Muscle of back (tissue), 3 donors: ENCODE measurements at regions not wholly inside any gene's neighbourhood (a gene's known extent, or its start where the extent isn't known, plus 50 kb on each side); places are given as distances from the start of the nearest gene placed in this dataset.

ENCODE experiments used
- DNase-seq, 3 donors: peaks; one replicate each; pipeline versions ENCODE4 v3.0.0 to v3.0.0-alpha.2; 2013

DNA sequence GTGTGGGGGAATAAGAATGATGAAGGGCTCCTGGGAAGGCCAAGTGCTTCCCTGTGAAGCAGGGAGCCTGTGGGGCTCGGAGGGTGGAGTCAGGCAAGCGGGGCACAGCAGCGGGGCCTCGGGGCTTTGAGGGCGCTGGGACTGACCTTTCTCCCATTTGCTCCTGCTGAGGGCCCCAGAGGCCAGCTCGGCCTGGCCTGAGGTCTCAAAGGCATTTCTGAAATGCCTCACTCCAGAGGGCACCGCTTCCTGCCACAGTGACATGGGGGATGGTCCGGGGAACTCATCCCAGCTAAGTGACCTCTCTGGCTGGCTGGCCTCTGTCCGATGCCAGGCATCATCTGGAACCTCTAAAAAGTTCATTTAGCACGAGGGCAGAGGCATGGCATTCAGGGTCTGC lies 98.8 kb upstream of the STX18 start:
- no peak for DNase-seq

DNA sequence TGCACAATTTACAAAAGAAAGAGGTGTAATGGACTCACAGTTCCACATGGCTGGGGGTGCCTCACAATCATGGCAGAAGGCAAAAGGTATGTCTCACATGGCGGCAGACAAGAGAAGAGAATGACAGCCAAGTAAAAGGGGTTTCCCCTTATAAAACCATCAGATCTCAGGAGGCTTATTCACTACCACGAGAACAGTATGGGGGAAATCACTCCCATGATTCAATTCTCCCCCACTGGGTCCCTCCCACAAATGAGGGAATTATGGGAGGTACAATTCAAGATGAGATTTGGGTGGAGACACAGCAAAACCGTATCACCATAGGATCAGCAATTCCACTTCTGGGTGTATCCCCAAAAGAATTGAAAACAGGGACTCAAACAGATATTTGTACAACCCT lies 97.5 kb upstream of the STX18 start:
- no peak for DNase-seq

DNA sequence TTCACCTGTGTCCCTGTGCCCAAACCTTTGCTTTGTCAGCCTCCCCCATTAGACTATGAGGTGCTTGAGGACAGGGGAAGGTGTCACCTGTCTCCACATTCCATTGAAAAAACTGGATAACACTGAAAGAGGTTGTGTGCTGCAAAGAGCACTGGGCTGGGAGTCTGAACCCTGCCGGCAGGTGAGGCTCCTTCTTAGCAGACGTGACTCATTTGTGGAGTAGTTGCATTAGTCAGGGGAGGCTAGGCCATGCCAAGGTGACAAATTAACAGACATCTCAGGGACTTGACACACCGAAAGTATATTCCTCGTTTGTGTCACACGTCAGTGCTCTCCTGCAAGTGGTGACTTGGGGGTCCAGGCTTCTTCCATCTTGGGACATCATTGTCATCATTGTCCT lies 95.9 kb upstream of the STX18 start:
- no peak for DNase-seq

GRCh38 chr4:4633431-4633830 lies 91.6 kb upstream of the STX18 start:
- no peak for DNase-seq

- DNase-seq = no peak
Measured at GRCh38 chr4:4631150-4631549, 89.3 kb upstream of the STX18 start.

- DNase-seq = no peak
Measured at GRCh38 chr4:4627906-4628305, 86.1 kb upstream of the STX18 start.

GRCh38 chr4:4627111-4627510 lies 85.3 kb upstream of the STX18 start:
- no peak for DNase-seq

DNA sequence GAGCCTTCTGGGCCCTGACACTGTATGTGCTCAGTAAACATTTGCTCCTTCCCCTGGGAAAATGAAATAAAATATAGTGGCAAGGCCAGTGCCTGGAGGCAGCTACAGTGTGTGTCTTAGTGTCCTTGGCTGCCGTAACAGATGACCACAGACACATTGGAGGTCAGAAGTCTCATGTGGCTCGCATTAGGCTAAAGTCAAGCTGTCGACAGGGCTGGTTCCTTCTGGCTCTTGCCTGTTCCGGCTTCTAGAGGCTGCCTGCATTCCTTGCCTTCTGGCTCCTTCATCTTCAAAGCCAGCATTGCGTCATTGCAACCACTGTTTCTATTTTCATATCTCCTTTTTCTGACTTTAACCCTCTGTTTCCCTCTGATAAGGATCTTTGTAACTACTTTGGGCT lies 83.6 kb upstream of the STX18 start:
- no peak for DNase-seq

GRCh38 chr4:4624276-4624897 lies 82.5 kb upstream of the STX18 start:
- no peak for DNase-seq

DNA sequence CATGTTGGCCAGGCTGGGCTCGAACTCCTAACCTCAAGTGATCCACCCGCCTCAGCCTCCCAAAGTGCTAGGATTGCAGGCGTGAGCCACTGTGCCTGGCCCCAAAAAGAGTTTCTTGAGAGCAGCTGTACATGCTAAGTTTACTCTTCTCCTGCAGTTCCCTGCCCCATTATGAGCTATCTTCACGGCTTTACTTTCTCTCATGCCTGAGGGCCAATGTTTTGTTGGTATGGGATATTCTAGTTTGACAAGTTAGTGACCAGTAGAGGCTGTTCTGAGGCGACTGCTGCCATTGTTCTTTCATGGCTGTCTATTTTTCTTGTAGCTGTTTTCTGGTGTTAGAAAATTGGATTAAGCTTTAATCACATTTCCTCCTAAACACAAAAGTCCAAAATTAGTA lies 78.0 kb upstream of the STX18 start:
- no peak for DNase-seq

DNA sequence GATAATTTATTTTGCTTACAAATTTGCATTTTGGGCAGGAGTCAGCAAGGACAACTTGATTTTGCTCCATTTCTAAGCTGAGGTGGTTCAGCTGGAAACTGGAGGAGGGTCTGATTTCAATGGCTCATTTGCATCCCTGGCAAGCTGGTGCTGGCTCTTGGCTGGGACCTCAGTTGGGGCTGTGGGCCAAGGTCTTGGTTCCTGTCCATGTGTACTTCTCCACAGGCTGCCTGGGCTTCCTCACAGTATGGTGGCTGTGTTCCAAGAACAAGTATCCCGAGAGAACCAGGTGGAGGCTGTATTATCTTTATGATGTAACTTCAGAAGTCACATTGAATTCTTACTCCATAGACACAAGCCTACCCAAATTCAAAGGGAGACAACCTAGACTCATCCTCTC lies 77.0 kb upstream of the STX18 start:
- no peak for DNase-seq

DNA sequence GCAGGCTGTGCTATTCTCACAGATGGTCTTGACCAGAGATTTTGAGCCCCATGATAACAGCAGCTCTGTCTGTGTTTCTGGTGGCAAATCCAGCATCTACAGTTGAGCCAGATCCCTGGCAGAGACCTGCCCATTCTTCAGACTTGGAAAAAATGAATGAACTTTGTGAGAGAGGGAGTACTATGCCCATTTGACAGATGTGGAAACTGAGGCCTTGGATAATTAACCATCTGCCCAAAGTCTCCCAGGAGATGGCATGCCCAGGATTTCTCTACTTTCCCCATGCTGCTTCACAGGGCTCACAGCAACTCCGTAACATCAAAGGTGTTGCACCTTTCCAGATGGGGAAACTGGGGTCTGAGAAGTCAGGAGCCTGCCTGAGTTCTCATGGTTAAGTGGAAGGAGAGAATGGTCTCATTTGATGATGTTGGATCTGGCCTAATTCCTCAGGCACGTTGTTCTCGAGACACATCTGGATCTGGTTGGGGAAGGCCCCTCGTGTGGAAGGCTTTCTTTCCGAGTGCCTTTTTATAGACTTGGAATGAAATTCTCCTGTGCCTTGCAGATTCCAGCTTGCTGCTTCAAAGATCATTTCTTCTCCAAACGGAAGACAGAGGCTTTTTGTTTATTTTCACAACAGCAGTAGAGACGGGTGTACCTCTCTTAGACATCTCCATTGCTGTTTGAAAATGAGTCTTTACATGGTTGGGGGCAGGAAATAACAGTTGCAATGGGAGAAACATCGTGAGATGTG lies 73.3 kb upstream of the STX18 start:
- peak; percentile 74 to 92 (median 85) for DNase-seq

- peak in 1 of 3 donors; percentile 19 for DNase-seq
Measured at GRCh38 chr4:4613641-4614286, 71.9 kb upstream of the STX18 start.

DNA sequence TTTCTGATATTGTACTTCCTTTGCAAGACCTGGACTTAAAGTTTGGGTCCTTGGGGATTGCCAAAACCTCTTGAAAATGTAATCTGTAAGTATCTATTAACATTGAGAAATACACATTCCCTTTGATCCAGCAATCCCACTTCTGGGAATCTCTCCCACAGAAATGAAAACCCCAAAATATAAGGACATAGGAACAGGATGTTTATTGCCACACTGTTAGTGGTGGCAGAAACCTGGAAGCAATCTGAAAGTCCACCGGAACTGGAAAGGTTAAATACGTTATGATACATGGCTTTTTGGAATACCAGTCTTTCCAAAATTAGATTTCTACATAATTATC lies 71.2 kb upstream of the STX18 start:
- DNase-seq = peak in 1 of 3 donors; percentile 28

GRCh38 chr4:4610672-4611071 lies 68.8 kb upstream of the STX18 start:
- no peak for DNase-seq

- no peak for DNase-seq
Measured at GRCh38 chr4:4609622-4610334, 67.9 kb upstream of the STX18 start.

DNA sequence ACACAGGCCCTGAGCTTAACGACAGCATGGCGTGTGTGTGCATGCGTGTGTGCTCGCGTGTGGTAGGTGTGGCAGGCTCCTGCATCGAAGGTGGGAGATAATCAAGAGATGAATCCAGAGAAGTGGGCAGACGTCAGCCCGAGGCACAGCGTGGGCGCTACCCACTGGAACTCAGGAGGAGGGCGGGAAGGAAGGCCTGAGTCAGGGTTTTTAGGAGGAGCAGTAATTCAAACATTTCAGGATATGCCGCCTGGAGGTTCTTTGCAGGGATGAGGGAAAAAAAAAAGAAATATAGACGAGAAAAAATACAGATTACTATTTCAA lies 66.3 kb upstream of the STX18 start:
- DNase-seq = no peak

DNA sequence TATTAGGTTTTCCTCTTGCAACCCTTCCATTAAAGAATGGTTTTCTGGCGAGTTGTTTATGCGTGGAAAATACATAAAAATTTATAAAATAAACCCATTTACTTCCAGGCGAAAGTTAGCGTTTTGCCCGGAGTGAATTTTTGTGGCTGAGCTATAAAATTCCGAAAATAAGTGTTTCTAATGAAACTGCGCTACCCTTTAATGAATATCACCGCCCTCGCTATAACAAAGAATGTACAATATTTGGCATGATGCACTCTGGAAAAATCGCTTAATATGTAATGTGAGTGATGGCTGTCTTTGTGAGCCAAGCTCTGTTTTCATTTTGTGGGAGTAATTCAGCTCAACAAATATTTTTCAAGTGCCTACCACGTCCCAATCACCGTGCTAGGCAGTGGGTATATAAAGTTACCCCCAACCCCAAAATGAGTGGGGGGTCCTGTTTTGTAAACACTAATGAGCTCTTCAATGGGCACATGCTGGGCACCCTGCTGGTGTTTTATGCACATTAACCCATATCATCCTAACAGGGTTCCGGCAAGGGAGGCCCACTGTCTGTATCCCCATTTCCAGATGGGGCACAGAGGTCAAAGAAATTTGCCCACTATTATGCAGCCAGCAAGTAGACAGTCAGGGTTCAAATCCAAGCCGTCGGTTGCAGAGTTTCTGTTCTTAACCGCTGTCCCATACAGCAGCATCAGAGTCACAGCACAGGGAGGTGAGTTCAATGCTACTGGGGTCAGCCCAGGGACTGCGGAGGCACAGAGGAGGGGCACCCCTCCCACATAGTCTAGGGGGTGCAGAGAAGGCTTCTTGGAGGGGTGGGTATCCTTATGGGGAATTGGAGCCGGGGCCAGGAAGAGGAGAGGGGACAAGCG lies 65.7 kb upstream of the STX18 start:
- DNase-seq = no peak

DNA sequence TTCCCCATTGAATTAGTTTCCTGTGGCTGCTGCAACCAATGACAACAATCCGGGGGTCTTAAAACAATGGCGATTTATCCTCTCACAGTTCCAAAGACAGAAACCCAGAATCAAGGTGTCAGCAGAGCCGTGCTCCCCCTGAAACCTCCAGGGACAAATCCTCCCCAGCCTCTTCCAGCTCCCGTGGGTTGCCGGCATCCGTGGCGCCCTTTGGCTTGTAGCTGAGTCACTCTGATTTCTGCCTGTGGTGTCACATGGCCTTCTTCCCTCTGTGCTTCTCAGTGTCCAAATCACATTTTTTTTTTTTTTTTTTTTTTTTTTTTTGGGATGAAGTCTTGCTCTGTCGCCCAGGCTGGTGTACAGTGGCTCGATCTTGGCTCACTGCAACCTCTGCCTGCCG lies 64.5 kb upstream of the STX18 start:
- DNase-seq = no peak

DNA sequence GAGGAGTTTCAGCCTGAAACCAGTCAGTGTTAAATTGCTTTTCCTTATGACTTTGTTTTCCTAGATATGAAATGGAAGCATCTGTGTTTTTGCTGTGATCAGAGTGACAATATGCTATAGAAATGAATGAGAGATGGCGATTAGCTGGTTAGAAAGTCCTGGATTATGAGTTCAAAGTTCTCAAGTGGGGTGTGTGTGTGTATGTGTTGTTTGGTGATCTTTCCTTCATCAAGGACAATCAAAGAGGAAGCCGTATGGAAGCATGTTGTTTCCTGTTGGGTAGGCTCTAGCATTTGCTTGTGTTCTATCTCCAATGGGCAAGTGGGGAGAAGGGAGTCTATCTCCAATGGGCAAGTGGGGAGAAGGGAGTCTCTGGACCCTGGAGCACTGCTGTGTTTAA lies 64.0 kb upstream of the STX18 start:
- no peak for DNase-seq

DNA sequence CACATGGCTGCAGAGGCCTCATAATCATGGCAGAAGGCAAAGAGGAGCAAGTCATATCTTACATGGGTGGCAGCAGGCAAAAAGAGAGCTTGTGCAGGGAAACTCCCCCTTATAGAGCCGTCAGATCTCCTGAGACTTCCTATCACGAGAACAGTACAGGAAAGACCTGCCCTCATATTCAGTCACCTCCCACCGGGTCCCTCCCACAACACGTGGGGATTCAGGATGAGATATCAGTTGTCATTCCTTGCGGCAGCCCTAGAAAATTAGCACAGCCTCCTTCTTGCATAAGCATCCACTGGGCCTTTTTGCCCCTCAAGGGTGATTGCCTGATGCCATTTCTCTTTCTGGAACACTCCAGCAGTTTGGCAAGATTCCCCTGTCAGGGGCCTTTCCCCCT lies 61.7 kb upstream of the STX18 start:
- no peak for DNase-seq

DNA sequence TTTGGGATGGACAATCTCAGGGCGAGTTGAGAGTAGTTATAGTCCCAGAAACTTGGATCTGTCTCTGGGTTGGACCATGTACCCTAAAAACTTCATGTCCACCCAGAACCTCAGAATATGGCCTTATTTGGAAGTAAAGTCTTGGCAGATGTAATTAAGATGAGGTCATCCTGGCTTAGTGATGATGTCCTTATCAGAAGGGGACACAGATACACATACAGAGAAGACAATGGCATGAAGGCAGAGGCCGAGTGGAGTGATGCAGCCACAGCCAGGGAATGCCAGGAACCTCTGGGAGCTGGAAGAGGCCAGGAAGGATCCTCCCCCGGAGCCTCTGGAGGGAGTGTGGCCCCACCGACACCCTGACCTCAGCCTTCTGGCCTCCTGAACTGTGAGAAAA lies 61.2 kb upstream of the STX18 start:
- DNase-seq = no peak
